Thyroid gland (tissue), 4 donors: ENCODE measurements at regions not wholly inside any gene's neighbourhood (a gene's known extent, or its start where the extent isn't known, plus 50 kb on each side); places are given as distances from the start of the nearest gene placed in this dataset.

Experiments used
- POLR2A ChIP-seq, 2 donors: fragments of 450-650 bp; IDR thresholded peaks; one replicate each; pipeline ENCODE4 v1.6.1; 2017; ENCODE audit warnings: antibody characterized with exemption in 2 of 2, mild to moderate bottlenecking in 2 of 2, moderate library complexity in 1 of 2
- TF ChIP-seq, protein P1 (sequence below), 6 experiments: fragments of 200-600 bp in 3 of 6; fragments of 450-650 bp in 3 of 6; sonication (generic) in 3 of 6; IDR thresholded peaks; one replicate each; pipeline ENCODE4 v1.5.1; 2016 to 2019; ENCODE audit warnings: antibody characterized with exemption in 6 of 6, mild to moderate bottlenecking in 2 of 6, inconsistent platforms in 1 of 6, moderate library complexity in 1 of 6

DNA sequence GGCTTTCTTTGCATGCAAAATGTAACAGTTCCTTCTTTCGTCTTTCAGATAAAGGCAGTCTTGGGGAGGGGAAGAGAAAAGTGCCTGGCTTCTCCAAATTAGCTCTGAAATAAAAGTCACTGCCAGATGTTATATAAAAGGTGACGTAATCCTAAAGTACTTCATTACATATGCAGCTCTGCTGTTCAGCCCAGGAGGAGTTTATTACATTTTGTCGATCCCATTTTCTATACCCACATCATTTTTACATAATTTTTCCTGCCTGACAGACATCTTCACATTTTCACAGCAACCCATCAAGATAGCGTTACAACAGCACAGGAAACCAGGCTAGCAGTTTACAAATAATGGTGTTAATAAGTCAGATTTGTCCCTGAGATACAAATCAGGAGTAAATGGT lies 86.7 kb upstream of the SLC30A5 start:
- TF ChIP-seq, protein P1, sequence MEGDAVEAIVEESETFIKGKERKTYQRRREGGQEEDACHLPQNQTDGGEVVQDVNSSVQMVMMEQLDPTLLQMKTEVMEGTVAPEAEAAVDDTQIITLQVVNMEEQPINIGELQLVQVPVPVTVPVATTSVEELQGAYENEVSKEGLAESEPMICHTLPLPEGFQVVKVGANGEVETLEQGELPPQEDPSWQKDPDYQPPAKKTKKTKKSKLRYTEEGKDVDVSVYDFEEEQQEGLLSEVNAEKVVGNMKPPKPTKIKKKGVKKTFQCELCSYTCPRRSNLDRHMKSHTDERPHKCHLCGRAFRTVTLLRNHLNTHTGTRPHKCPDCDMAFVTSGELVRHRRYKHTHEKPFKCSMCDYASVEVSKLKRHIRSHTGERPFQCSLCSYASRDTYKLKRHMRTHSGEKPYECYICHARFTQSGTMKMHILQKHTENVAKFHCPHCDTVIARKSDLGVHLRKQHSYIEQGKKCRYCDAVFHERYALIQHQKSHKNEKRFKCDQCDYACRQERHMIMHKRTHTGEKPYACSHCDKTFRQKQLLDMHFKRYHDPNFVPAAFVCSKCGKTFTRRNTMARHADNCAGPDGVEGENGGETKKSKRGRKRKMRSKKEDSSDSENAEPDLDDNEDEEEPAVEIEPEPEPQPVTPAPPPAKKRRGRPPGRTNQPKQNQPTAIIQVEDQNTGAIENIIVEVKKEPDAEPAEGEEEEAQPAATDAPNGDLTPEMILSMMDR (IDR thresholded peaks at IDR 0.05), result no peak
- TF ChIP-seq POLR2A (IDR thresholded peaks at IDR 0.05), result no peak
